IMR-90 (cell line): ENCODE measurements at regions not wholly inside any gene's neighbourhood (a gene's known extent, or its start where the extent isn't known, plus 50 kb on each side); places are given as distances from the start of the nearest gene placed in this dataset.
A peak's percentile ranks its signal among the peaks of the same experiment; 100 is the strongest.

Source experiments
- ATAC-seq: fragments of 200-7000 bp; cut with Tn5 transposase; 2 replicates; pipeline ENCODE4 v1.9.1; 2020; ENCODE audit warnings: low read depth, mild to moderate bottlenecking, moderate library complexity
- BruUV-seq: library from RNA; stranded (reverse); fragments of 400-500 nt; replicated peaks from 2 replicates; lab custom pipeline; 2021; lab: Mats Ljungman, UMichigan
- CTCF ChIA-PET: fragments of 300-600 bp; formaldehyde crosslinking; extraction: SDS; loops from one replicate; lab custom pipeline; 2021; ENCODE audit warnings: antibody characterized with exemption; lab: Yijun Ruan, JAX
- POLR2A ChIA-PET: fragments of 300-600 bp; sonication (Branson Sonifier 250); formaldehyde crosslinking; loops from one replicate; lab custom pipeline; 2022; ENCODE audit warnings: antibody characterized with exemption; ENCODE audit not compliant: unreplicated experiment; lab: Charles Lee
- DNase-seq: peaks from one replicate; pipeline ENCODE4 v3.0.0; 2013
- H2AFZ ChIP-seq: replicated peaks from 2 replicates; pipeline ENCODE3; 2013; ENCODE audit warnings: low read length, mild to moderate bottlenecking; ENCODE audit not compliant: poor library complexity
- H2AK5ac ChIP-seq: 2 replicates; pipeline ENCODE4 v1.6.1; 2013; ENCODE audit warnings: low read depth, low read length, inconsistent platforms
- H2AK9ac ChIP-seq: replicated peaks from 2 replicates; pipeline ENCODE3; 2013; ENCODE audit warnings: mild to moderate bottlenecking, low read depth, low read length, moderate library complexity; ENCODE audit not compliant: poor library complexity
- H2BK120ac ChIP-seq: 2 replicates; pipeline ENCODE4 v1.6.1; 2013; ENCODE audit warnings: low read depth, low read length, inconsistent platforms
- H2BK15ac ChIP-seq: 3 replicates; pipeline ENCODE4 v1.6.1; 2013; ENCODE audit warnings: low read depth, low read length, inconsistent platforms
- H2BK20ac ChIP-seq: 2 replicates; pipeline ENCODE4 v1.6.1; 2013; ENCODE audit warnings: low read depth, mild to moderate bottlenecking, inconsistent platforms, low read length, moderate library complexity
- H2BK5ac ChIP-seq: 2 replicates; pipeline ENCODE4 v1.6.1; 2013; ENCODE audit warnings: mild to moderate bottlenecking, low read depth, low read length, inconsistent platforms; ENCODE audit not compliant: poor library complexity, severe bottlenecking
- H3K14ac ChIP-seq: replicated peaks from 2 replicates; pipeline ENCODE4 v1.6.1; 2013; ENCODE audit warnings: low read depth, low read length, inconsistent platforms
- H3K18ac ChIP-seq: 2 replicates; pipeline ENCODE4 v1.6.1; 2013; ENCODE audit warnings: low read depth, low read length, control low read depth
- H3K23ac ChIP-seq: 2 replicates; pipeline ENCODE4 v1.6.1; 2013; ENCODE audit warnings: low read depth, low read length, inconsistent platforms
- H3K27ac ChIP-seq: 2 replicates; pipeline ENCODE4 v1.5.1; 2013; ENCODE audit warnings: mild to moderate bottlenecking, control low read depth, low read length; ENCODE audit not compliant: insufficient read depth
- H3K27me3 ChIP-seq: 2 replicates; pipeline ENCODE4 v1.6.1; 2013; ENCODE audit warnings: low read length; ENCODE audit not compliant: control insufficient read depth, insufficient read depth
- H3K36me3 ChIP-seq: 2 replicates; pipeline ENCODE4 v1.6.1; 2013; ENCODE audit warnings: low read length, mixed read lengths; ENCODE audit not compliant: control insufficient read depth, insufficient read depth
- H3K4ac ChIP-seq: 2 replicates; pipeline ENCODE4 v1.6.1; 2013; ENCODE audit warnings: low read depth, low read length, inconsistent platforms
- H3K4me1 ChIP-seq: 2 replicates; pipeline ENCODE4 v1.6.1; 2013; ENCODE audit warnings: low read length, mixed read lengths; ENCODE audit not compliant: control insufficient read depth, insufficient read depth
- H3K4me2 ChIP-seq: 2 replicates; pipeline ENCODE4 v1.6.1; 2013; ENCODE audit warnings: low read depth, mild to moderate bottlenecking, control low read depth, low read length, moderate library complexity
- H3K4me3 ChIP-seq: 2 replicates; pipeline ENCODE4 v1.5.1; 2013; ENCODE audit warnings: low read depth, mild to moderate bottlenecking, control low read depth, low read length, moderate library complexity; ENCODE audit not compliant: insufficient read depth
- H3K56ac ChIP-seq: 2 replicates; pipeline ENCODE4 v1.6.1; 2013; ENCODE audit warnings: low read length, inconsistent platforms; ENCODE audit not compliant: insufficient read depth; ENCODE audit errors: extremely low read depth
- H3K79me1 ChIP-seq, 2 experiments: 2 replicates each; pipeline ENCODE4 v1.6.1; 2013; ENCODE audit warnings: low read length in 2 of 2, inconsistent platforms in 1 of 2, low read depth in 1 of 2
- H3K9ac ChIP-seq: 2 replicates; pipeline ENCODE4 v1.6.1; 2013; ENCODE audit warnings: low read depth, low read length, control low read depth
- H3K9me1 ChIP-seq: 2 replicates; pipeline ENCODE4 v1.6.1; 2013; ENCODE audit warnings: low read length, inconsistent platforms; ENCODE audit not compliant: insufficient read depth
- H3K9me3 ChIP-seq: 2 replicates; pipeline ENCODE4 v1.6.1; 2013; ENCODE audit warnings: low read length; ENCODE audit not compliant: control insufficient read depth, insufficient read depth
- H4K20me1 ChIP-seq: 2 replicates; pipeline ENCODE4 v1.6.1; 2013; ENCODE audit warnings: low read length, inconsistent platforms; ENCODE audit not compliant: insufficient read depth
- H4K5ac ChIP-seq: 2 replicates; pipeline ENCODE4 v1.6.1; 2013; ENCODE audit warnings: mild to moderate bottlenecking, low read depth, low read length, control low read depth
- H4K8ac ChIP-seq, 2 experiments: 2 replicates each; pipeline ENCODE4 v1.6.1; 2013; ENCODE audit warnings: low read depth in 2 of 2, low read length in 2 of 2, control low read depth in 1 of 2, inconsistent platforms in 1 of 2
- H4K91ac ChIP-seq: 2 replicates; pipeline ENCODE4 v1.6.1; 2013; ENCODE audit warnings: low read depth, low read length, inconsistent platforms; ENCODE audit not compliant: insufficient read depth
- BHLHE40 ChIP-seq: fragments of 150-350 bp; IDR thresholded peaks from 2 replicates; pipeline ENCODE4 v1.6.1; 2016; ENCODE audit warnings: mild to moderate bottlenecking, low read depth, low read length
- CEBPB ChIP-seq: IDR thresholded peaks from 2 replicates; pipeline ENCODE4 v1.6.1; 2012; ENCODE audit warnings: low read depth, low read length, improper control_type of control experiment
- CHD1 ChIP-seq: IDR thresholded peaks from 2 replicates; pipeline ENCODE4 v1.6.1; 2012; ENCODE audit warnings: low read depth, low read length, improper control_type of control experiment
- CTCF ChIP-seq: conservative IDR thresholded peaks from 2 replicates; pipeline ENCODE4 v1.5.1; 2012; ENCODE audit warnings: mild to moderate bottlenecking, low read depth, low read length, improper control_type of control experiment
- ELK1 ChIP-seq: fragments of 150-350 bp; IDR thresholded peaks from 2 replicates; pipeline ENCODE4 v1.6.1; 2016; ENCODE audit warnings: low read depth, mild to moderate bottlenecking, low read length, moderate library complexity, borderline replicate concordance
- FOS ChIP-seq: fragments of 150-350 bp; IDR thresholded peaks from 2 replicates; pipeline ENCODE4 v1.6.1; 2016; ENCODE audit warnings: low read depth, low read length
- MAFK ChIP-seq: IDR thresholded peaks from 2 replicates; pipeline ENCODE4 v1.6.1; 2012; ENCODE audit warnings: low read depth, low read length, improper control_type of control experiment
- MAZ ChIP-seq: IDR thresholded peaks from 2 replicates; pipeline ENCODE4 v1.6.1; 2012; ENCODE audit warnings: low read depth, mild to moderate bottlenecking, low read length, improper control_type of control experiment, moderate library complexity, borderline replicate concordance
- MXI1 ChIP-seq: IDR thresholded peaks from 2 replicates; pipeline ENCODE4 v1.6.1; 2012; ENCODE audit warnings: low read depth, mild to moderate bottlenecking, low read length, moderate library complexity, borderline replicate concordance
- NFE2L2 ChIP-seq: fragments of 150-350 bp; IDR thresholded peaks from 2 replicates; pipeline ENCODE4 v1.6.1; 2016; ENCODE audit warnings: low read depth, mild to moderate bottlenecking, low read length
- POLR2A ChIP-seq: IDR thresholded peaks from 2 replicates; pipeline ENCODE4 v1.6.1; 2012; ENCODE audit warnings: mild to moderate bottlenecking, low read depth, low read length
- RAD21 ChIP-seq: IDR thresholded peaks from 2 replicates; pipeline ENCODE4 v1.6.1; 2012; ENCODE audit warnings: low read length, improper control_type of control experiment
- RCOR1 ChIP-seq: IDR thresholded peaks from 2 replicates; pipeline ENCODE4 v1.6.1; 2012; ENCODE audit warnings: mild to moderate bottlenecking, low read length, improper control_type of control experiment; ENCODE audit not compliant: insufficient replicate concordance
- RFX5 ChIP-seq: IDR thresholded peaks from 2 replicates; pipeline ENCODE4 v1.8.0; 2012; ENCODE audit warnings: low read depth, mild to moderate bottlenecking, low read length, moderate library complexity
- SMC3 ChIP-seq: fragments of 150-350 bp; IDR thresholded peaks from 2 replicates; pipeline ENCODE4 v1.6.1; 2016; ENCODE audit warnings: low read depth, mild to moderate bottlenecking, antibody characterized with exemption, low read length, moderate library complexity
- USF2 ChIP-seq: fragments of 150-350 bp; IDR thresholded peaks from 2 replicates; pipeline ENCODE4 v1.6.1; 2017; ENCODE audit warnings: mild to moderate bottlenecking, antibody characterized with exemption, low read length, low read depth
- WGBS, 2 experiments: methylation state at CpG; one replicate each; pipeline versions ENCODE4 v1.1.5 to v1.1.7; 2013; ENCODE audit warnings: missing lambda C conversion rate in 2 of 2; ENCODE audit not compliant: insufficient read length in 1 of 2; ENCODE audit errors: extremely low coverage in 2 of 2; 5-methylcytosine and 5-hydroxymethylcytosine counted together
- dilution Hi-C: fragments of 300-500 bp; cut with HindIII; formaldehyde crosslinking; loops from one replicate; pipeline ENCODE4 v1.14.3; 2018; ENCODE audit warnings: low sequenced_read_pairs; ENCODE audit not compliant: unreplicated experiment
- in situ Hi-C: fragments of 300-500 bp; cut with MboI; formaldehyde crosslinking; loops from 3 replicates; pipeline ENCODE4 v1.14.3; 2019; ENCODE audit warnings: low sequenced_read_pairs, inconsistent platforms, mixed read lengths
- intact Hi-C: fragments of 100-400 bp; cut with micrococcal nuclease; formaldehyde crosslinking; loops from 2 replicates; pipeline ENCODE4 v1.10.0; 2022

- BruUV-seq: no TSS peak
- CTCF ChIA-PET: no interaction called here
- no peak for TF ChIP-seq FOS
- no peak for TF ChIP-seq RCOR1
- TF ChIP-seq MAZ: no peak
- no peak for TF ChIP-seq CEBPB
- no peak for TF ChIP-seq NFE2L2
- no peak for TF ChIP-seq SMC3
- no peak for TF ChIP-seq ELK1
- no peak for TF ChIP-seq BHLHE40
- no peak for TF ChIP-seq USF2
- no peak for TF ChIP-seq MAFK
- no peak for TF ChIP-seq CTCF
- no peak for TF ChIP-seq RFX5
- no peak for TF ChIP-seq RAD21
- TF ChIP-seq POLR2A: no peak
- no peak for TF ChIP-seq MXI1
- TF ChIP-seq CHD1: no peak
- H3K14ac ChIP-seq: no peak overlapping the region
- no peaks in the 10 kb centered on the region for H3K79me1 ChIP-seq
- no peak overlapping the region for H3K18ac ChIP-seq
- H4K91ac ChIP-seq: no peak overlapping the region
- dilution Hi-C loops (no loop called here), intact Hi-C loops (loop anchor here (10.0 kb wide), 1 partner anchor 276 kb away; no protein-coding TSS in a partner anchor), in situ Hi-C loops (loop anchor here (25.0 kb wide), 1 partner anchor 861 kb away; no protein-coding TSS in a partner anchor)
- H3K23ac ChIP-seq: no peak overlapping the region
- no peak overlapping the region for H3K27ac ChIP-seq
- H2AK5ac ChIP-seq: peak overlapping the region; percentile 66
- H2AK9ac ChIP-seq: no peak overlapping the region
- H4K5ac ChIP-seq: no peak overlapping the region
- peaks cover 8% of the 10 kb centered on the region for H3K9me1 ChIP-seq
- no peaks in the 10 kb centered on the region for H3K9me3 ChIP-seq
- POLR2A ChIA-PET: interaction anchor here (0.5 kb wide), 1 partner anchor 1400 kb away, joined by 4 read pairs; no protein-coding TSS in a partner anchor
- no peak overlapping the region for H2BK20ac ChIP-seq
- H4K20me1 ChIP-seq: peaks cover 3% of the 10 kb centered on the region
- H4K8ac ChIP-seq: no peak overlapping the region
- DNase-seq (no peak), ATAC-seq (no peak)
- H3K9ac ChIP-seq: no peak overlapping the region
- H3K4ac ChIP-seq: peak overlapping the region; percentile 10; the same call in 1 of the 2 replicates
- H3K56ac ChIP-seq: no peak overlapping the region
- no peaks in the 10 kb centered on the region for H3K36me3 ChIP-seq
- H3K27me3 ChIP-seq: no peaks in the 10 kb centered on the region
- peaks cover 16% of the 10 kb centered on the region for H3K4me1 ChIP-seq
- H2BK15ac ChIP-seq: peak overlapping the region; percentile 46; the same call in 1 of the 3 replicates
- H2AFZ ChIP-seq: no peak overlapping the region
- no CpG with 5 or more reads among the region's 2 CpGs for WGBS, 2 experiments
- no peak overlapping the region for H3K4me3 ChIP-seq
- no peak overlapping the region for H2BK5ac ChIP-seq
- no peak overlapping the region for H3K4me2 ChIP-seq
- H2BK120ac ChIP-seq: no peak overlapping the region
Measured at GRCh38 chr2:234250926-234251325, 200.4 kb downstream of the SPP2 start.
